ENCODE measurements at regions not wholly inside any gene's neighbourhood (a gene's known extent, or its start where the extent isn't known, plus 50 kb on each side); places are given as distances from the start of the nearest gene placed in this dataset.

GRCh38 chr21:19011451-19011850 lies 607.9 kb upstream of the TMPRSS15 start:
- FAIRE-seq = no peak
- BruUV-seq (replicated peaks) = no TSS peak
- intact Hi-C loops (cut with micrococcal nuclease) = no loop called here
- Histone ChIP-seq H3K9me1 (replicated peaks; ENCODE audit: control insufficient read depth, extremely low read depth, insufficient read depth, low read length) (no peaks in the 10 kb centered on the region), H3K27me3 (ENCODE audit: control insufficient read depth in 2 of 2, insufficient read depth in 2 of 2, low read length in 2 of 2) (no peaks in the 10 kb centered on the region), H2AFZ (ENCODE audit: low read depth, low read length) (no peak overlapping the region), H3K36me3 (ENCODE audit: control insufficient read depth in 2 of 2, extremely low read depth in 1 of 2, insufficient read depth in 2 of 2, low read length in 2 of 2) (no peaks in the 10 kb centered on the region), H3K27ac (ENCODE audit: insufficient read depth, low read depth, low read length) (no peak overlapping the region), H3K4me1 (ENCODE audit: control insufficient read depth, extremely low read depth, insufficient read depth, low read length) (no peaks in the 10 kb centered on the region), H3K9ac (replicated peaks; ENCODE audit: extremely low read depth, insufficient read depth, low read length) (no peak overlapping the region), H3K9me3 (replicated peaks; ENCODE audit: control insufficient read depth, insufficient read depth, low read length) (no peaks in the 10 kb centered on the region), H3K4me2 (ENCODE audit: insufficient read depth, low read length) (no peak overlapping the region), H3K79me2 (ENCODE audit: control insufficient read depth, insufficient read depth, low read length) (no peaks in the 10 kb centered on the region), H4K20me1 (replicated peaks; ENCODE audit: control insufficient read depth, extremely low read depth, insufficient read depth, low read length) (no peaks in the 10 kb centered on the region), H3K4me3 (replicated peaks in 1 of 3; ENCODE audit: insufficient read depth in 1 of 3, low read depth in 1 of 3, low read length in 3 of 3) (no peak overlapping the region)
- DNase-seq (ENCODE audit: low read depth, low spot score) = no peak
- dilution Hi-C loops (cut with MboI; ENCODE audit: extremely low pct_ligation_motif_present, low sequenced_read_pairs) = no loop called here
- ChIA-PET CTCF (no interaction called here), POLR2A (no interaction called here)
- TF ChIP-seq, protein P1, sequence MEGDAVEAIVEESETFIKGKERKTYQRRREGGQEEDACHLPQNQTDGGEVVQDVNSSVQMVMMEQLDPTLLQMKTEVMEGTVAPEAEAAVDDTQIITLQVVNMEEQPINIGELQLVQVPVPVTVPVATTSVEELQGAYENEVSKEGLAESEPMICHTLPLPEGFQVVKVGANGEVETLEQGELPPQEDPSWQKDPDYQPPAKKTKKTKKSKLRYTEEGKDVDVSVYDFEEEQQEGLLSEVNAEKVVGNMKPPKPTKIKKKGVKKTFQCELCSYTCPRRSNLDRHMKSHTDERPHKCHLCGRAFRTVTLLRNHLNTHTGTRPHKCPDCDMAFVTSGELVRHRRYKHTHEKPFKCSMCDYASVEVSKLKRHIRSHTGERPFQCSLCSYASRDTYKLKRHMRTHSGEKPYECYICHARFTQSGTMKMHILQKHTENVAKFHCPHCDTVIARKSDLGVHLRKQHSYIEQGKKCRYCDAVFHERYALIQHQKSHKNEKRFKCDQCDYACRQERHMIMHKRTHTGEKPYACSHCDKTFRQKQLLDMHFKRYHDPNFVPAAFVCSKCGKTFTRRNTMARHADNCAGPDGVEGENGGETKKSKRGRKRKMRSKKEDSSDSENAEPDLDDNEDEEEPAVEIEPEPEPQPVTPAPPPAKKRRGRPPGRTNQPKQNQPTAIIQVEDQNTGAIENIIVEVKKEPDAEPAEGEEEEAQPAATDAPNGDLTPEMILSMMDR (IDR thresholded peaks at IDR 0.05; ENCODE audit: extremely low read depth in 1 of 2, insufficient read depth in 1 of 2, low read depth in 1 of 2, low read length in 2 of 2) = no peak
- TF ChIP-seq JUN (IDR thresholded peaks at IDR 0.05; ENCODE audit: borderline replicate concordance, insufficient read depth, insufficient read length, low read depth) (no peak), GATA2 (IDR thresholded peaks at IDR 0.05; ENCODE audit: insufficient read depth, insufficient read length, low read depth, low read length) (no peak), MYC (IDR thresholded peaks at IDR 0.05; ENCODE audit: low read depth, low read length) (no peak), POLR2A (IDR thresholded peaks at IDR 0.05; ENCODE audit: low read depth, low read length) (no peak)

- FAIRE-seq = no peak
- intact Hi-C loops (cut with micrococcal nuclease) (no loop called here), dilution Hi-C loops (cut with MboI; ENCODE audit: extremely low pct_ligation_motif_present, low sequenced_read_pairs) (no loop called here)
- no peaks in the 10 kb centered on the region for H3K79me2 ChIP-seq (ENCODE audit: control insufficient read depth, insufficient read depth, low read length)
- no peak for DNase-seq (ENCODE audit: low read depth, low spot score)
- TF ChIP-seq, protein P2, sequence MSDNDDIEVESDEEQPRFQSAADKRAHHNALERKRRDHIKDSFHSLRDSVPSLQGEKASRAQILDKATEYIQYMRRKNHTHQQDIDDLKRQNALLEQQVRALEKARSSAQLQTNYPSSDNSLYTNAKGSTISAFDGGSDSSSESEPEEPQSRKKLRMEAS (IDR thresholded peaks at IDR 0.05; ENCODE audit: insufficient read depth, insufficient read length) = no peak
- TF ChIP-seq POLR2AphosphoS5 (IDR thresholded peaks at IDR 0.05; ENCODE audit: insufficient read depth, low read depth, low read length) (no peak), GATA2 (IDR thresholded peaks at IDR 0.05; ENCODE audit: insufficient read depth, insufficient read length, low read depth, low read length) (no peak), MYC (IDR thresholded peaks at IDR 0.05; ENCODE audit: low read depth, low read length) (no peak), POLR2A (IDR thresholded peaks at IDR 0.05; ENCODE audit: low read depth, low read length) (no peak), FOS (IDR thresholded peaks at IDR 0.05; ENCODE audit: borderline replicate concordance, insufficient read depth, low read length) (no peak), JUN (IDR thresholded peaks at IDR 0.05; ENCODE audit: borderline replicate concordance, insufficient read depth, insufficient read length, low read depth) (no peak), EZH2 (IDR thresholded peaks at IDR 0.05; ENCODE audit: borderline replicate concordance, low read depth, low read length, severe bottlenecking) (no peak)
- TF ChIP-seq, protein P1 (IDR thresholded peaks at IDR 0.05; ENCODE audit: extremely low read depth in 1 of 2, insufficient read depth in 1 of 2, low read depth in 1 of 2, low read length in 2 of 2) = no peak
- H3K9ac ChIP-seq (replicated peaks; ENCODE audit: extremely low read depth, insufficient read depth, low read length) = no peak overlapping the region
- no peaks in the 10 kb centered on the region for H3K4me1 ChIP-seq (ENCODE audit: control insufficient read depth, extremely low read depth, insufficient read depth, low read length)
- no peaks in the 10 kb centered on the region for H3K9me1 ChIP-seq (replicated peaks; ENCODE audit: control insufficient read depth, extremely low read depth, insufficient read depth, low read length)
- no peaks in the 10 kb centered on the region for H4K20me1 ChIP-seq (replicated peaks; ENCODE audit: control insufficient read depth, extremely low read depth, insufficient read depth, low read length)
- ChIA-PET POLR2A (no interaction called here), CTCF (no interaction called here)
- H3K36me3 ChIP-seq (ENCODE audit: control insufficient read depth in 2 of 2, extremely low read depth in 1 of 2, insufficient read depth in 2 of 2, low read length in 2 of 2) = no peaks in the 10 kb centered on the region
- no peak overlapping the region for H3K27ac ChIP-seq (ENCODE audit: insufficient read depth, low read depth, low read length)
- no peak overlapping the region for H3K4me2 ChIP-seq (ENCODE audit: insufficient read depth, low read length)
- no TSS peak for BruUV-seq (replicated peaks)
- H3K4me3 ChIP-seq (replicated peaks in 1 of 3; ENCODE audit: insufficient read depth in 1 of 3, low read depth in 1 of 3, low read length in 3 of 3) = no peak overlapping the region
- no peaks in the 10 kb centered on the region for H3K9me3 ChIP-seq (replicated peaks; ENCODE audit: control insufficient read depth, insufficient read depth, low read length)
- H2AFZ ChIP-seq (ENCODE audit: low read depth, low read length) = no peak overlapping the region
- H3K27me3 ChIP-seq (ENCODE audit: control insufficient read depth in 2 of 2, insufficient read depth in 2 of 2, low read length in 2 of 2) = no peaks in the 10 kb centered on the region
Observed at GRCh38 chr21:19013916-19014315, 610.3 kb upstream of the TMPRSS15 start.

Measured in endothelial cell of umbilical vein (primary cell).